Fibroblast of the aortic adventitia (primary cell): ENCODE measurements at regions not wholly inside any gene's neighbourhood (a gene's known extent, or its start where the extent isn't known, plus 50 kb on each side); places are given as distances from the start of the nearest gene placed in this dataset.

ENCODE experiments used
- DNase-seq: peaks from one replicate; pipeline ENCODE4 v3.0.0-alpha.2; 2010; ENCODE audit warnings: low read depth
- H3K4me3 ChIP-seq: 2 replicates; pipeline ENCODE4 v1.5.1; 2011; ENCODE audit warnings: low read depth, mild to moderate bottlenecking, control low read depth, low read length, moderate library complexity
- TF ChIP-seq, protein P1 (sequence below): IDR thresholded peaks from 2 replicates; pipeline ENCODE4 v1.5.1; 2011; ENCODE audit warnings: mild to moderate bottlenecking, low read length, control low read depth, inconsistent platforms; ENCODE audit not compliant: insufficient read depth

DNA sequence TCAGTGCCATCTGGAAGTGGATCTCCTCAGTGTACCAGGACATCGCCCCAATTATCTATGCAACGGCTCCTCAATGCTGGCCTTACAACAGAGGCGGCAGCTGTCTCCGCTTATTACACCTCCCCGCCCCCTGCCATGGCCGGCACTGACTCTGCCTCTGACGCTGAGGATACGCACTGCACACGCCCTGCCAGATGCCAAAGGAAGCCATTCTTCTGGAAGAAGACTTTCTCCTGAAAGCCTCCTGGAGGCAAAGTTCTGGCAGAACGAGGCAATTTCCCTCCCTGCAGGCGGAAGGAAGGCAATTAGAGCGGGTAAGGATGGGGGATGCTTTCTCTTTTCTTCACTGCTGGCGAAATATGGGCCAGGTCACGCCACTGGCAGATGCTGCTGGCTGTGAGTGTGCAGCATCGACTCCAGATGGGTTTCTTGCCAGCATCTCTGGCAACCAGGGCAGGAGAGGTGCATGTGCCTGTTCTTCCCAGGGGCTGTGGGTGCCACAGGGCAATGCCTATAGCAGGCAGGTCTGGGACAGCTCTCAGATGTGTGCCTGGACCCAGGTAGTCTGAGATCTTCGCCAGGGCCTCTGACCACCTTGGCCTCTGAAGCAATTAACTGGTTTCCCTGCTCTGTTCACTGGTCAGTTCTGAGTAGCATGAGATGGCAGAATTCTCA, 62.2 kb upstream of the MRPS22 start:
- H3K4me3 ChIP-seq: no peak overlapping the region
- DNase-seq: no peak
- TF ChIP-seq, protein P1, sequence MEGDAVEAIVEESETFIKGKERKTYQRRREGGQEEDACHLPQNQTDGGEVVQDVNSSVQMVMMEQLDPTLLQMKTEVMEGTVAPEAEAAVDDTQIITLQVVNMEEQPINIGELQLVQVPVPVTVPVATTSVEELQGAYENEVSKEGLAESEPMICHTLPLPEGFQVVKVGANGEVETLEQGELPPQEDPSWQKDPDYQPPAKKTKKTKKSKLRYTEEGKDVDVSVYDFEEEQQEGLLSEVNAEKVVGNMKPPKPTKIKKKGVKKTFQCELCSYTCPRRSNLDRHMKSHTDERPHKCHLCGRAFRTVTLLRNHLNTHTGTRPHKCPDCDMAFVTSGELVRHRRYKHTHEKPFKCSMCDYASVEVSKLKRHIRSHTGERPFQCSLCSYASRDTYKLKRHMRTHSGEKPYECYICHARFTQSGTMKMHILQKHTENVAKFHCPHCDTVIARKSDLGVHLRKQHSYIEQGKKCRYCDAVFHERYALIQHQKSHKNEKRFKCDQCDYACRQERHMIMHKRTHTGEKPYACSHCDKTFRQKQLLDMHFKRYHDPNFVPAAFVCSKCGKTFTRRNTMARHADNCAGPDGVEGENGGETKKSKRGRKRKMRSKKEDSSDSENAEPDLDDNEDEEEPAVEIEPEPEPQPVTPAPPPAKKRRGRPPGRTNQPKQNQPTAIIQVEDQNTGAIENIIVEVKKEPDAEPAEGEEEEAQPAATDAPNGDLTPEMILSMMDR: no peak

DNA sequence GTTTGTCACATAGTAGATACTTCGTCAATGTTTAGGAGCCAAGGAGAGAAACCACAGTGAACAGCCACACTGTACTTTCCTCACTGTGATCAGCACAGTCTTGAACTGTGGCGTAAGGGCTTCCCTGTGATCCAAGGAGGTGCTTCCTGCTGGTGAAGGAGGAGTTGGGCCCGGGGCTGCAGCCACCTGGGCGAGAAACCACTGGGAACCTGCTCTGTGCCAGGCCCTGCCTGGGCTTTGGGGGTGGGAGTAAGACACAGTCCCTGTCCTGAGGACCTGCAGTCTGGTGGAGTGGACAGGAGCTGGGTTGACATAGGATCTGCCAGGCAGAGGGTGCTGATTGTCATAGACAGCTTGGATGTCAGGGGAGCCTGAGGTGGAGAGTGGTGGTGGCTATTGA, 60.5 kb upstream of the MRPS22 start:
- no peak overlapping the region for H3K4me3 ChIP-seq
- DNase-seq: no peak
- TF ChIP-seq, protein P1: no peak

DNA sequence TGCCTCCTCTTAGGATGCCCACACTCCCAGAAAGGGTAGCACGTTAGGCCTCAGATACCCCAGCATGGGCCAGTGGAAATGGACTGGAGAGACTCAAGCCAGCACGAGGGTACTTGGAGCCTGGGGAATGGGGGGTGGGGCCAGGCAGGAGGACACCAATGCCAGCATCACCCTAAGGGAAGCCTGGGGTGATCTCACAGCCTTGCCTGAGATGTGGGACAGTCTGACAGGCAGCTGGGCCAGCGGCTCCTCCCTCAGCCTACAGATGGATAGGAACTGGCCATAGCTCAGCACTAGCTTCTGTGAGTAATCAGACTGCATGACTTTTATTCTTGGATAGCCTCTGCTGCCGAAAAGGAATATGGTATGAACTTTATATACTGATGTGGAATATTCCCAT, 59.6 kb upstream of the MRPS22 start:
- TF ChIP-seq, protein P1: no peak
- H3K4me3 ChIP-seq: no peak overlapping the region
- DNase-seq: peak; percentile 31

DNA sequence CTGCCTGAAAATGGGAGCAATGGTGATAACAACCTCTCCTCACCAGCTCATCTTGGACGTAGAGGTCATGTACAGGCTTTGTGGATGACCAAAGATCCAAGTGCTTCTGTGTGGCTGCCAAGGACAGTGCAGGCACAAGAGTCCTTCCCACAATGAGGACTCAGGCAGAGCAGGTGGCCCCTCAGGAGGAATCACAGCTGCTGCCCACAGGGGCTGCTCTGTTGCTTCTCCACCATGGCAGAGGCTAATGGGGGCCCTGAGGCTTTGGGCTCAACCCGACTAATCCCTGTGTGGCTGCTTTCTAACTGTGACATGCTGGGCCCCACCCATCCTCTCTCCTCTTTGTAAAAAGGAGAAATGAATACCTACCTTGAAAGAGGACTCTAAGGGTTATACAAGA, 58.1 kb upstream of the MRPS22 start:
- TF ChIP-seq, protein P1: no peak
- H3K4me3 ChIP-seq: no peak overlapping the region
- no peak for DNase-seq

DNA sequence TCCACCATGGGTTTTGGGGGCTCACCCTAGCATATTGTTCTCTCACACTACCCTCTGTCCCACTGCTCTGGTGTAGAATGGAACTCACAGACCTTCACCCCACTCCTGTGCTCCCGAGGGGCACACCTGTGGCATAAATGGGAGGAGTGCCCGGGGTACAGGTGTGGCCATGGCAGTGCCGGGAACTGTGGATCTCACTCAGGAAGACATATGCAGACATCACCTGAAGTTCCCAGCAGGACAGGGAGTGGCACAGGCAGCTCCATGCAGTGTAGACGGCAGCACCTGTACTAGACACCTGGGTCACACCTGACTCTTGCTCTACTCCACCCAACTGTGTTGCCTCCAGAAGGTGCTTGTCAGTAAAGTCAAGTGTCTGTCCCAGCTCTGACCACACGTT, 57.6 kb upstream of the MRPS22 start:
- DNase-seq: no peak
- H3K4me3 ChIP-seq: no peak overlapping the region
- TF ChIP-seq, protein P1: no peak

DNA sequence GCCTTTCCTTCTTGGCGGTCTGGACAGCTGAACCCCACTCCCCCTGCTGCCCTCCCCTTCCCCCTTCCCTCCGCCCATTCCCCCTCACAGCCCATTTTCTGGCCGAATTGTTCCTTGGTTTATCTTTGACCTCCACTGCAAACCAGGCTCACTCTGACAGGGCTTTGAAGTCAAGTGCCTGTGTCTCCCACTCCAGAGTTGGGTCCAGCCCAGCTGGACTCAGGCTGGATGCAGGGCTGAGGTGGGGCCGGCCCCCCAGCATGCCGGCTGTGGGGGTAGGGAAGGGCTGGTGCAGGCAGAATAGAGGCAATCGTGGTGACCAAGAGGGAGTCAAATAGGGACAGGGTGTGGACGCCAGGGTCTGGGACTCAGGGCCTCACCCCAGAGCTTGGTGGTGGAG, 57.0 kb upstream of the MRPS22 start:
- no peak for DNase-seq
- TF ChIP-seq, protein P1: no peak
- H3K4me3 ChIP-seq: no peak overlapping the region

DNA sequence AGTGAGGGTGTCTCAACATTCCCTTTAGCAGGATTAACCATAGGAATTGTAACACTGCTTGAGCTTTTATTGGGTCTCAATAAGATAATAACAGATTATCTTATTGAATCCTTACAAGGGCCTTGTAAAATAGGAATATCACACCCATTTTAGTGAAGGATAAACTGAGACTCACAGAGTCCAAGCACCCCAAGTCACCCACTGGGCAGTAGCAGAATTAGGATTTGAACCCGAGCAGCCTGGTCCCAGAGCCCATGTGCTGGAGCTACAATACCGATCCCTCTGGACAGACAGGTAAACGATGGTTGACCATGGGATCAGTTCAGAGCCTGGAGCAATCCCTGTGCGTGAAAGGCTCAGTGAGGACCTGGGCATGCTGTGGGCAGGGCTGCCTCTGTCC, 56.3 kb upstream of the MRPS22 start:
- TF ChIP-seq, protein P1: no peak
- H3K4me3 ChIP-seq: no peak overlapping the region
- no peak for DNase-seq
